Lower leg skin (tissue), 3 donors: ENCODE measurements at regions not wholly inside any gene's neighbourhood (a gene's known extent, or its start where the extent isn't known, plus 50 kb on each side); places are given as distances from the start of the nearest gene placed in this dataset.

Source experiments
- POLR2A ChIP-seq, 2 donors: fragments of 450-650 bp; IDR thresholded peaks; one replicate each; pipeline ENCODE4 v1.6.1; 2016 to 2017; ENCODE audit warnings: antibody characterized with exemption in 2 of 2, mild to moderate bottlenecking in 1 of 2, moderate library complexity in 1 of 2
- TF ChIP-seq, protein P1 (sequence below), 3 donors: fragments of 450-650 bp; IDR thresholded peaks; one replicate each; pipeline ENCODE4 v1.5.1; 2016; ENCODE audit warnings: antibody characterized with exemption in 3 of 3, mild to moderate bottlenecking in 3 of 3, moderate library complexity in 2 of 3

- TF ChIP-seq, protein P1, sequence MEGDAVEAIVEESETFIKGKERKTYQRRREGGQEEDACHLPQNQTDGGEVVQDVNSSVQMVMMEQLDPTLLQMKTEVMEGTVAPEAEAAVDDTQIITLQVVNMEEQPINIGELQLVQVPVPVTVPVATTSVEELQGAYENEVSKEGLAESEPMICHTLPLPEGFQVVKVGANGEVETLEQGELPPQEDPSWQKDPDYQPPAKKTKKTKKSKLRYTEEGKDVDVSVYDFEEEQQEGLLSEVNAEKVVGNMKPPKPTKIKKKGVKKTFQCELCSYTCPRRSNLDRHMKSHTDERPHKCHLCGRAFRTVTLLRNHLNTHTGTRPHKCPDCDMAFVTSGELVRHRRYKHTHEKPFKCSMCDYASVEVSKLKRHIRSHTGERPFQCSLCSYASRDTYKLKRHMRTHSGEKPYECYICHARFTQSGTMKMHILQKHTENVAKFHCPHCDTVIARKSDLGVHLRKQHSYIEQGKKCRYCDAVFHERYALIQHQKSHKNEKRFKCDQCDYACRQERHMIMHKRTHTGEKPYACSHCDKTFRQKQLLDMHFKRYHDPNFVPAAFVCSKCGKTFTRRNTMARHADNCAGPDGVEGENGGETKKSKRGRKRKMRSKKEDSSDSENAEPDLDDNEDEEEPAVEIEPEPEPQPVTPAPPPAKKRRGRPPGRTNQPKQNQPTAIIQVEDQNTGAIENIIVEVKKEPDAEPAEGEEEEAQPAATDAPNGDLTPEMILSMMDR (IDR thresholded peaks at IDR 0.05): no peak
- no peak for TF ChIP-seq POLR2A (IDR thresholded peaks at IDR 0.05)
Observed at GRCh38 chr18:60452421-60452820, 79.8 kb upstream of the MC4R start.
